Skeletal muscle satellite cell (primary cell): ENCODE measurements at regions not wholly inside any gene's neighbourhood (a gene's known extent, or its start where the extent isn't known, plus 50 kb on each side); places are given as distances from the start of the nearest gene placed in this dataset.
"Not testable (repeated sequence)": the region's sequence is repeated elsewhere in the genome, so short reads cannot be mapped to it uniquely, and the experiment has no call there.

Experiments
- H3K27me3 ChIP-seq: 2 replicates; pipeline ENCODE4 v1.7.0; 2013; ENCODE audit warnings: low read length; ENCODE audit not compliant: control insufficient read depth, insufficient read depth
- H3K36me3 ChIP-seq: 2 replicates; pipeline ENCODE4 v1.7.0; 2013; ENCODE audit warnings: mild to moderate bottlenecking, control low read depth, low read length; ENCODE audit not compliant: insufficient read depth
- H3K4me1 ChIP-seq: 2 replicates; pipeline ENCODE4 v1.7.0; 2013; ENCODE audit warnings: low read length; ENCODE audit not compliant: control insufficient read depth, insufficient read depth
- H3K4me2 ChIP-seq: 2 replicates; pipeline ENCODE4 v1.7.0; 2013; ENCODE audit warnings: mild to moderate bottlenecking, low read length
- H3K4me3 ChIP-seq: 2 replicates; pipeline ENCODE4 v1.7.0; 2013; ENCODE audit warnings: low read length
- H3K9ac ChIP-seq: 2 replicates; pipeline ENCODE4 v1.7.0; 2013; ENCODE audit warnings: mild to moderate bottlenecking, low read depth, low read length, moderate library complexity
- H3K9me3 ChIP-seq: replicated peaks from 2 replicates; pipeline ENCODE4 v1.7.0; 2013; ENCODE audit warnings: mild to moderate bottlenecking, control low read depth, low read length

DNA sequence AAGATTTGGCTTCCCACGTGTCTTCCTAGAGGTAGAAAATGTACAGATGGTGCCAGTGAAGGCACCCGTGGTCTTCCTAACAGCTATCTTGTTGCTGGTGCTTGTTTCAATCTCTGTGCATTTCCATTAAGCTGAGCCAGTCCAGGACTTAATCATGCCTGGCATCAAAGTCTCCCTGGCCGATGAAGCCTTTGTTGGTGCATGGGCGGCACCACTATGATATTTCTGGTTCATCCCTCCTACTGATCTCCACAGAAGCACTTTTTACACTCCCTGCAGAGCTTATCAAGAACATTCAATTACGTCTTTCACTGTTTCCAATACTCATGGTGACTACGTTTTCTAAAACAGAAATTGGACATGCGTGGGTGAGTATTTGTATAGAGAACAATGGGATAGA lies 128.4 kb downstream of the TTC8 start:
- Histone ChIP-seq H3K36me3 (no peaks in the 10 kb centered on the region), H3K9ac (no peak overlapping the region), H3K27me3 (peaks cover 18% of the 10 kb centered on the region), H3K9me3 (no peaks in the 10 kb centered on the region), H3K4me3 (no peak overlapping the region), H3K4me2 (no peak overlapping the region), H3K4me1 (no peaks in the 10 kb centered on the region)

DNA sequence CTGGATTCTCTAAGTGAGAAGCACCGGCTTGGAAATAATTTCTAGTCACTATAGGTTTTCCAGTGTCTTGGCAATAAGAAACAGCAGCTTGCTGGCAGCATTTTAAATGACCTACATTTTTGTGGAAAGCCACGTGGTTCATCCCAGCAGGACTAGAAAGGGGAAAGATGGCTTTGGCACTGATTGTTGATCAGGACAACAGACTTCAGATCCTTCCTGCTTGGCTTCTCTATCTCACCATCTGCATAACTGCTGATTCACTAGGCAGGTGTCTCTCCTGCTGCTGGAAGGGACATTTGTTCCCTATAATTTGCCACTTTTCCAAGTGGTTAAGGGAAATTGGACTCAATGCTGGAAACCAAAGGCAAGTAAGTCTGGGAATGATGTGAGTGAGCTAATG lies 131.0 kb downstream of the TTC8 start:
- H3K36me3 ChIP-seq = no peaks in the 10 kb centered on the region
- no peaks in the 10 kb centered on the region for H3K9me3 ChIP-seq
- H3K9ac ChIP-seq = no peak overlapping the region

DNA sequence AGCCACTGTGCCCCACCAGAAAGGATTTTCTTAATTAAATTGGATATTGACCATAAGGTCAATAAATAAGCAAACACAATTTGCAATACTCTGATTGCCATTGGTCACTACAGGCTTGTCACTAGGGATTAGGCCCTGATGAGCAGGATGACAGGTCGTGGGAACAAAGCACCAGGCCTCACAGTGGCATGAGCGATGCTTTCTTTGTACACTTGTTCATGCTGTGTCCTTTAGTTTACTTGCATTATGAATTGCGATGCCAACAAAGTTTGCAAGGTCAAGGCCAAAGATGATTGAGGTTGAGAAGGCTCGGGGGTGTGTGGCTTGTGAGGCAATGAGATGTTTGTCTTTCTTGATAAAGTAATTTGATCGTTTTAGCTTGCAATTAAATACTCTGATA lies 136.0 kb downstream of the TTC8 start:
- Histone ChIP-seq H3K4me2 (no peak overlapping the region), H3K4me1 (no peaks in the 10 kb centered on the region), H3K36me3 (no peaks in the 10 kb centered on the region), H3K27me3 (peaks cover 19% of the 10 kb centered on the region), H3K9ac (no peak overlapping the region), H3K4me3 (no peak overlapping the region), H3K9me3 (no peaks in the 10 kb centered on the region)

More for the DNA sequence above, 131.0 kb downstream of the TTC8 start:
- Histone ChIP-seq H3K4me1 (no peaks in the 10 kb centered on the region), H3K27me3 (peaks cover 18% of the 10 kb centered on the region), H3K4me3 (no peak overlapping the region), H3K4me2 (no peak overlapping the region)

DNA sequence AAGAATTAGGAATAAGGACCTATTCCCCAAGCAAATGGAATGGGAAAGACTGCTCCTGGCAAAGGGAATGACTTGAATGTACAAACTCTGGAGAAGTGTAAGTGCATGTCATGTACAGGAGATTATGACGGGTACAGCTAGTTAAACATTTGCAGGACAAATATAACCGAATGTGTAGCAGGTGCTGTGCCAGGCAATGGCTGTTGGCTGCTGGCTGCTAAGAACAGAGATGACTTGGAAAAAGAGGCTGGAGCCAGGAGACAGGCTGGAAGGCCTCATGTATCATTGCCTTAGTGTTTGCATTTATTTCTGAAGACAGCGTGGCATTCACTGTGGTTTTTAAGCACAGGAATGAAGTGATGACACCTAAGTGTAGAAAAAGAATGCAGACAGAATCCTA lies 136.8 kb downstream of the TTC8 start:
- Histone ChIP-seq H3K4me1 (no peaks in the 10 kb centered on the region), H3K36me3 (no peaks in the 10 kb centered on the region), H3K27me3 (peaks cover 15% of the 10 kb centered on the region), H3K9ac (no peak overlapping the region), H3K9me3 (no peaks in the 10 kb centered on the region), H3K4me3 (no peak overlapping the region), H3K4me2 (no peak overlapping the region)

DNA sequence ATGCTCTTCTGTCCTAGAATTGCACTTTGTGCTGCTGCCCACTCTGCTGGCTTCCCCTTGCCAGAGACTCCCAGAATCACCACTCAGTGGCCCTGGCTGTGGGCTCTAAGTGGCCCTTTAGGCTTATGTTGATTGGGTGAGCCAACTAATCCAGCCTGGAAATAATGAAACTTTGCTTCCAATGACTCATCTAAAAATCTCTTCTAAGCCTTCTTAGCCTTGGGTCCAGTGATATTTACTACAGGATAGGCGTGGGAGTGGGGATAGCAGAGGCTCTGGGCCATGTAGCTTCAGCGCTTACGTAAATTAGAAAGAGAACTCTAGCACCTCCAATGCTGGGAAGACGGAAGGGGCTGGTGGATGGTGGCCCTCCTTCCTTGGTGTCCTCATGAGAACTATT lies 137.9 kb downstream of the TTC8 start:
- H3K4me2 ChIP-seq = no peak overlapping the region
- no peaks in the 10 kb centered on the region for H3K36me3 ChIP-seq
- H3K9me3 ChIP-seq = no peaks in the 10 kb centered on the region
- H3K4me3 ChIP-seq = no peak overlapping the region
- H3K27me3 ChIP-seq = peaks cover 8% of the 10 kb centered on the region
- H3K9ac ChIP-seq = no peak overlapping the region
- no peaks in the 10 kb centered on the region for H3K4me1 ChIP-seq

DNA sequence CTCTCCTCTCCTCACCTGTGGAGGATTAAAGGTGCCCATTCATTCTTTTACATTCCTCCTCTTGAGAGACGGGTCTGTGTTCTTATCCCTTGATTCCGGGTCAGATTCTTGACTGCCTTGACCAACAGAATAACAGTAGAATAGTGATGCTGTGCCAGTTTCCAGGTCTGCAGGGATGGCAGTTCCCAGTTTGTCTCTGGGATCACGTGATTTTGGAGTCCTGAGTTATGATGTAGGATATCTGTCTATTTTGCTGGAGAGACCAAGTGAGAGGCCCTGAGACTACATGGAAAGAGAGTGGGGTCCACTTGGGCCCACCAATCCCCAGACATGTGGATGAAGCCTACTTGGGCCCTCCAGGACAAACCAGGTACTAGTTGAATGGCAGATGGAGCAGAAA lies 142.8 kb downstream of the TTC8 start:
- H3K4me3 ChIP-seq = no peak overlapping the region

DNA sequence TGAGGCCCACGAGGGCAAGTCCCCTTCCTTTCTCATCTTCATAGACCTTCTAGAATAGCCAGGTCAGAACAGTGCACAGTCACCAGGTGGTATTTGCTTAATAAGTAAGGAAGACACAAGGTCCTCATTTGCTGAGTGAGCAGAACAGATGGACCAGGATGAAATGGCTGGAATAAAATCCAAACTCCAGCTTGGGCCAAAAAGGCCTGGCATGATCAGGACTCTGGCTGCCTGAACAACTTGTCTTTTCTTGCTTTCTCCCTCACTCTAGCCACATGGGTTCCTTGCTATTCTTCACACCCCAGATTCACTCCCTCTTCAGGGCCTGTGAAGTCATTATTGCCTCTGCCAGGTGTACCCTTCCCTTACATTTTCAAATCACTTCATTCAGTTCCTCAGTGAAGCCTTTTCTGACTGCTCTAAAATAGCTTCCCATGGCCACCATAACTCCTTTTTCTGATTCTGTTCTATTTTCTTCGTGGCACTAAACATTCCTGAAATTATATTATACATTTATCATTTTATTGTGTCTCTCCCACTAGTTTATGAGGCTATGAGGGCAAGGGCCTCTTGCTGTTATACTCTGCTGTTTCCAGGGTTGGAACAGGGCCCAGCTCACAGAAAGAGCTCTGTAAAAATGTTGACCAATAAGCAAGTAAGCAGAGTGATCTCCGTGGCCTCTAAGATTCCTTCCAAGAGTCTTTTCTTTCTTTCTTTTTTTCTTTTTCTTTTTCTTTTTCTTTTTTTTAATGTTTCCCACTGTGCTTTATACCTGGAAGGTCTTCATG lies 150.8 kb downstream of the TTC8 start:
- Histone ChIP-seq H3K27me3 (peaks cover 16% of the 10 kb centered on the region), H3K9ac (no peak overlapping the region), H3K4me2 (no peak overlapping the region), H3K4me1 (no peaks in the 10 kb centered on the region), H3K9me3 (no peaks in the 10 kb centered on the region), H3K4me3 (no peak overlapping the region), H3K36me3 (no peaks in the 10 kb centered on the region)

More for the DNA sequence above, 142.8 kb downstream of the TTC8 start:
- no peaks in the 10 kb centered on the region for H3K36me3 ChIP-seq
- no peaks in the 10 kb centered on the region for H3K4me1 ChIP-seq
- H3K9ac ChIP-seq = no peak overlapping the region
- H3K4me2 ChIP-seq = no peak overlapping the region
- peaks cover 15% of the 10 kb centered on the region for H3K27me3 ChIP-seq
- no peaks in the 10 kb centered on the region for H3K9me3 ChIP-seq

DNA sequence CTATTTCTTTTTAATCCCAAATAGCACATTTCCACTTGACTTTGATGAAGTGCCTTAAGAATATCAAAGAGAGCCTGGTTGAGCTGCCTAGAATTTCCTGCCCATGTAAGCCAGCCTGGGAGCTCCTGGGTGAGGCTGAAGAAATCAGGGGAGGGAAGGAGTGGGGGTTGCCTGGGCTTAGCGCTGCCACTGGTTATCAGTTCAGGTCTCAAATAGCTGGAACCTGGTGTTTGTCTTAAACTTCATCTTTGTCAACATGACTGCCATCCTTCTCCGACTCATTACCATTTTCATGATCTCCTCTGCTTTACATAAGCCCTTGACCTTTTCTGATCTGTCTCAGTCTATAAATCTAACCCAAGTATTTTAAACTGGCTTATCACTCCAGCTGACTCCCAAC lies 151.5 kb downstream of the TTC8 start:
- Histone ChIP-seq H3K4me3 (no peak overlapping the region), H3K9ac (no peak overlapping the region), H3K9me3 (no peaks in the 10 kb centered on the region), H3K4me2 (no peak overlapping the region), H3K36me3 (no peaks in the 10 kb centered on the region), H3K4me1 (no peaks in the 10 kb centered on the region), H3K27me3 (peaks cover 11% of the 10 kb centered on the region)

DNA sequence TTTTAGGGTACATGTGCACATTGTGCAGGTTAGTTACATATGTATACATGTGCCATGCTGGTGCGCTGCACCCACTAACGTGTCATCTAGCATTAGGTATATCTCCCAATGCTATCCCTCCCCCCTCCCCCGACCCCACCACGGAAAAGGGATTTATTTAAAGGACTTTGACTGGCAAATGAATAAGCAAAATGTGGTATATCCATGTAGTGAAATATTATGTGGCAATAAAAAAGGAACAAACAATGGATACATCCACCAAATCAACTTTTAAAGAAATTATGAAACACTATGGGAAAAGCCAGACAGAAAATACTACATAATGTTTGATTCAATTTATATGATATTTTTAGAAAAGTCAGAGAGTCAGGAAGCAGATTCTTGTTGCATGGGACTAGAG lies 156.5 kb downstream of the TTC8 start:
- H3K4me1 ChIP-seq, H3K4me2 ChIP-seq, H3K9ac ChIP-seq, H3K4me3 ChIP-seq, H3K27me3 ChIP-seq, H3K9me3 ChIP-seq, H3K36me3 ChIP-seq: not testable (repeated sequence)

DNA sequence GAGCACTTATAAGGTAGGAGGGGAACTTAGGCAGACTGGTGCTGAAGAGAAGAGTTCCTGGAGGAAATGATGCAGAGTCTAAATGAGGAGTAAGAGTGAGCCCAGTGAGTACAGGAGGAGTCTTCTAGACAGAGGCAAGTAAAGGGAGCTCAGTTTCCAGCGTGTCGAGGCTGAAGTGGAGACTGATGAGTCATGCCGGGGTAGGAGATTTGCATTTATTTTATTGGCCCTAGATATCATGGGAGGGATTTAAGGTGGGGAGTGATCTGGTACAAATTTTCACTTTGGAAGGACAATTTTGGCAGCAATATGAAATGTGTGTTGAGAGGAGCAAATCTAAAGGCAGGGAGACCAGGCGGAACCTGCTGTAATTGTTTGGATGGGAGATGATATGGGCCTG lies 157.5 kb downstream of the TTC8 start:
- Histone ChIP-seq H3K4me1 (peaks cover 12% of the 10 kb centered on the region), H3K4me2 (no peak overlapping the region), H3K27me3 (peaks cover 4% of the 10 kb centered on the region), H3K9me3 (no peaks in the 10 kb centered on the region), H3K36me3 (no peaks in the 10 kb centered on the region), H3K9ac (no peak overlapping the region), H3K4me3 (no peak overlapping the region)

DNA sequence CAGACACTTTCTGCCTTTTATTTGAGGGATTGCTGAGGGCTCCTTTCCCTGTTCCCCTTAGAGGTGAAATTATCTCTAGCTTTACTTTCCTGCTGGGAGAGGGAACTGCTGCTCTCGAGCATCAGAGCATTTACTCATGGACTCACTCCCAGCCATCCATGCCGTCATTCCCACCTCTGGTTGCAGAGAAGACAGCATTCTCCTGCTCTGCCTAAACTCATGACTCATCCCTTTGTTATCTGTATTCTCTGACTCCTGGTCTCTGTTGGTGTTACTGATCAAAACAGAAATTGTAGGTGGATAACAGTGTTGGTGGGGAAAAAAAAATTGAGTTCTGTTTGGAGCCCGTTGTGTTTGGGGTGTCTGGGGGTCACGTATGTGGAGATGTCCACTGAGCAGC lies 159.3 kb downstream of the TTC8 start:
- no peaks in the 10 kb centered on the region for H3K36me3 ChIP-seq
- peaks cover 12% of the 10 kb centered on the region for H3K4me1 ChIP-seq
- no peaks in the 10 kb centered on the region for H3K9me3 ChIP-seq
- peaks cover 4% of the 10 kb centered on the region for H3K27me3 ChIP-seq
- no peak overlapping the region for H3K4me3 ChIP-seq
- H3K9ac ChIP-seq = no peak overlapping the region
- H3K4me2 ChIP-seq = no peak overlapping the region

DNA sequence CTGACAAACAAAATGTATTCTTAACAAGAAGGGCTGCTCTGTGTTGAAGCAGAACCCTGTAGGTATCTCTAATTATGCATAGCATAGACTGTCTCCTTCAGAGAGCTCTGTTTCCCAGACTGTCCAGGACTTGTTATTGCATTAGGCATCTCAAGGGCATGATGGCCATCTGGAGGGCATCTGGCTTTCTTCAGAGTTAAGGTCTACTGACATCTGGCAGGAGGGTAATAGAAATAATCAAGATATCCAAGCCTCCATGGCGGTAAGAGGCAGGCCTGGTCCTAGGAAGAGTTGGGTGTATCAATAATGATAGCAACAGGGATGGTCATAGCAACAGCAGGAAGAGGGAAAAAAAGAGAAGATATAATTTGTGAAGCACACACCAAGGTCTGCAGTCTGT lies 161.2 kb downstream of the TTC8 start:
- no peaks in the 10 kb centered on the region for H3K9me3 ChIP-seq
- peaks cover 12% of the 10 kb centered on the region for H3K4me1 ChIP-seq
- H3K27me3 ChIP-seq = no peaks in the 10 kb centered on the region
- H3K9ac ChIP-seq = no peak overlapping the region
- no peak overlapping the region for H3K4me2 ChIP-seq
- H3K4me3 ChIP-seq = no peak overlapping the region
- no peaks in the 10 kb centered on the region for H3K36me3 ChIP-seq
